Heart right ventricle (tissue), 16 donors: ENCODE measurements at regions not wholly inside any gene's neighbourhood (a gene's known extent, or its start where the extent isn't known, plus 50 kb on each side); places are given as distances from the start of the nearest gene placed in this dataset.
"Not testable (repeated sequence)": the region's sequence is repeated elsewhere in the genome, so short reads cannot be mapped to it uniquely, and the experiment has no call there.

Experiments
- ATAC-seq, 8 donors: fragments of 200-7000 bp; cut with Tn5 transposase; one replicate each; pipeline ENCODE4 v1.9.1; 2020; ENCODE audit warnings: mild to moderate bottlenecking in 8 of 8, moderate library complexity in 8 of 8, moderate number of reproducible peaks in 1 of 8
- DNase-seq, 2 donors: peaks; one replicate each; pipeline ENCODE4 v3.0.0-alpha.2; 2020
- H3K27ac ChIP-seq, 10 donors: fragments of 200-600 bp; sonication (generic) in 2 of 10; one replicate each; pipeline versions ENCODE4 v1.5.0 to v1.8.0; 2020 to 2022; ENCODE audit warnings: mild to moderate bottlenecking in 3 of 10
- H3K27me3 ChIP-seq, 7 donors: fragments of 200-600 bp; one replicate each; pipeline ENCODE4 v1.8.0; 2021 to 2022; ENCODE audit warnings: mild to moderate bottlenecking in 2 of 7
- H3K36me3 ChIP-seq, 9 donors: fragments of 200-600 bp; sonication (generic) in 1 of 9; one replicate each; pipeline versions ENCODE4 v1.5.0 to v1.8.0; 2020 to 2022; ENCODE audit warnings: mild to moderate bottlenecking in 2 of 9
- H3K4me1 ChIP-seq, 9 donors: fragments of 200-600 bp; sonication (generic) in 1 of 9; one replicate each; pipeline versions ENCODE4 v1.5.0 to v1.8.0; 2020 to 2022; ENCODE audit warnings: mild to moderate bottlenecking in 4 of 9
- H3K4me3 ChIP-seq, 10 donors: fragments of 200-600 bp; sonication (generic) in 2 of 10; one replicate each; pipeline versions ENCODE4 v1.5.0 to v1.8.0; 2020 to 2022; ENCODE audit warnings: mild to moderate bottlenecking in 7 of 10, moderate library complexity in 2 of 10
- H3K9me3 ChIP-seq, 11 donors: fragments of 200-600 bp in 10 of 11; sonication (generic) in 2 of 11; one replicate each; pipeline versions ENCODE4 v1.5.0 to v1.8.0; 2013 to 2022; ENCODE audit warnings: mild to moderate bottlenecking in 2 of 11, control low read depth in 1 of 11, moderate library complexity in 1 of 11
- WGBS, 2 donors: extraction: QIAGEN DNeasy Blood & Tissue Kit; methylation state at CpG; one replicate each; pipeline ENCODE4 v1.1.7; 2013; ENCODE audit warnings: inconsistent platforms in 1 of 2; 5-methylcytosine and 5-hydroxymethylcytosine counted together
- intact Hi-C, 10 donors: fragments of 100-400 bp; cut with DNase I; formaldehyde crosslinking; loops; one replicate each; pipeline versions ENCODE4 v1.11.1 to v1.14.2; 2022
- TF ChIP-seq, protein P1 (sequence below), 9 donors: fragments of 200-600 bp; sonication (generic) in 2 of 9; IDR thresholded peaks; one replicate each; pipeline versions ENCODE4 v1.5.0 to v1.8.0; 2021 to 2022; ENCODE audit warnings: antibody characterized with exemption in 9 of 9, mild to moderate bottlenecking in 5 of 9, moderate library complexity in 1 of 9
- donor health status: Arrhythmogenic right ventricular cardiomyopathy.
- donor health status: ischemic (EF 13 %, LVEDD 7.1; RV severe dilation, severe dysfunction).
- donor health status: healthy with polysubstance abuse.
- donor health status: DM: no; HTN: yes; CAD: no.
- donor health status: DM: no; HTN: no; CAD: no.
- donor health status: ischemic (EF 25% LVEDD 6.9; RV normal size, moderate dysfunction).
- donor health status: ischemic (EF 25% LVEDD 5.7; RV mildly dilated, moderate dysfunction).
- donor health status: healthy.
- donor health status: DM: yes; HTN: yes; CAD: no.
- donor health status: Ischemic cardiomyopathy.
- donor health status: ischemic (EF 35%, LVEDD 5.7; RV mildly dilated, moderate dysfunction).
- donor health status: nonischemic (EF 11% LVEDD 7.7; RV severe dilation, severe dysfunction).
- donor health status: DM: yes; HTN: yes; CAD: no.
- donor health status: PGD.
- donor health status: ischemic (EF 29% LVEDD 5.4; RV normal size, mild dysfunction).
- donor health status: nonischemic (EF 23%, LVEDD 6.1; RV moderate dilation, normal function).

DNA sequence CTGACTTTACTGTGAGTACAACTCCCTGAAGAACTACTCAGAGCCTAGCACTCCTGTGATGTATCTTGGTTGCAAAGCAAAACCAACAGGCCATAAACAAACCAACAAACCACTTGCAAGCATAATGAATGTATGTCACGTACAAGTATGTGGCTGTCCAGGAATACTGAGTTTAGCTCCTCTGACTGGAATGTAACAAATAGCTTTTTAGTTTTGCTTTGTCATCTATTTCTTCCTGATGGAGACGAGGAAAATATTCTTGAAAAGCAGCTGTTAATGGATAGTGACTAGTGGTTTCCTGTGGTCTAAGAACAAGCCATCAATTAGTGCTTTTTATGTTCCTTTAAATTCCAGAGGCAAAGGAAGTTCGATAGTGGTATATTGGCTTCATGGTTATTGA, 101.9 kb upstream of the LY86 start:
- no peak overlapping the region for H3K4me3 ChIP-seq
- WGBS, 2 donors = 62 to 69% methylated on average over 3 of the region's 3 CpGs
- H3K9me3 ChIP-seq = peaks cover 0 to 7% (median 0%) of the 10 kb centered on the region in 11 donors
- TF ChIP-seq, protein P1, sequence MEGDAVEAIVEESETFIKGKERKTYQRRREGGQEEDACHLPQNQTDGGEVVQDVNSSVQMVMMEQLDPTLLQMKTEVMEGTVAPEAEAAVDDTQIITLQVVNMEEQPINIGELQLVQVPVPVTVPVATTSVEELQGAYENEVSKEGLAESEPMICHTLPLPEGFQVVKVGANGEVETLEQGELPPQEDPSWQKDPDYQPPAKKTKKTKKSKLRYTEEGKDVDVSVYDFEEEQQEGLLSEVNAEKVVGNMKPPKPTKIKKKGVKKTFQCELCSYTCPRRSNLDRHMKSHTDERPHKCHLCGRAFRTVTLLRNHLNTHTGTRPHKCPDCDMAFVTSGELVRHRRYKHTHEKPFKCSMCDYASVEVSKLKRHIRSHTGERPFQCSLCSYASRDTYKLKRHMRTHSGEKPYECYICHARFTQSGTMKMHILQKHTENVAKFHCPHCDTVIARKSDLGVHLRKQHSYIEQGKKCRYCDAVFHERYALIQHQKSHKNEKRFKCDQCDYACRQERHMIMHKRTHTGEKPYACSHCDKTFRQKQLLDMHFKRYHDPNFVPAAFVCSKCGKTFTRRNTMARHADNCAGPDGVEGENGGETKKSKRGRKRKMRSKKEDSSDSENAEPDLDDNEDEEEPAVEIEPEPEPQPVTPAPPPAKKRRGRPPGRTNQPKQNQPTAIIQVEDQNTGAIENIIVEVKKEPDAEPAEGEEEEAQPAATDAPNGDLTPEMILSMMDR (IDR thresholded peaks at IDR 0.05) = no peak
- peaks cover 0 to 10% (median 0%) of the 10 kb centered on the region in 7 donors for H3K27me3 ChIP-seq
- no peak for ATAC-seq
- no peak overlapping the region for H3K27ac ChIP-seq
- intact Hi-C loops = loop anchor here in 1 of 10 donors (10.0 kb wide), 1 partner anchor 152 kb away; no protein-coding TSS in a partner anchor
- H3K36me3 ChIP-seq = no peaks in the 10 kb centered on the region
- H3K4me1 ChIP-seq = peaks cover 0 to 4% (median 0%) of the 10 kb centered on the region in 9 donors
- no peak for DNase-seq

DNA sequence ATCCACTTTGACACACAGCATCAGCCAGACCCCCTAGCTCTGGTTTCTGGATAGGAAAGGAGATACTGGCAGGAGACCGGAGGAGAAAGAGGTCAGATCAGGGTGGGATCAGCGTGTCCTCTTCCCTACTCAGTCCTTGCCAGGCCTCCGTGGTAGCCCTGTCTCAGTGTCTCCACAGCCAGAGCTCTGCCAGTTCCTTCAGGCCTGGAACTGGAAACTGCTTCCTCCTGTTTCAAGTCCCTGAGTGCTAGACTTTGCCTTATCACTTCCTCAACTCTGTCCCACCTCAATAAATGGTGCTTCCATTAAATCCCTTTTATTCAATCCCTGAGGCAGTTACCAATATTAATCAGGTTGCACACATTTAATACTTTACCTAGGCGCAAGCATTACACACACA, 96.8 kb upstream of the LY86 start:
- TF ChIP-seq, protein P1 (IDR thresholded peaks at IDR 0.05) = no peak
- Histone ChIP-seq H3K27me3 (no peaks in the 10 kb centered on the region), H3K9me3 (no peaks in the 10 kb centered on the region), H3K4me3 (no peak overlapping the region), H3K4me1 (peaks cover 0 to 9% (median 0%) of the 10 kb centered on the region in 9 donors), H3K27ac (no peak overlapping the region), H3K36me3 (no peaks in the 10 kb centered on the region)
- intact Hi-C loops = loop anchor here in 7 of 10 donors (2.0 to 10.0 kb wide), 5 partner anchors 157 to 437 kb away; no protein-coding TSS in a partner anchor
- ATAC-seq (peak in 2 of 8 donors; percentile 16 to 33), DNase-seq (no peak)
- WGBS, 2 donors = 78 to 82% methylated on average over 4 of the region's 4 CpGs

DNA sequence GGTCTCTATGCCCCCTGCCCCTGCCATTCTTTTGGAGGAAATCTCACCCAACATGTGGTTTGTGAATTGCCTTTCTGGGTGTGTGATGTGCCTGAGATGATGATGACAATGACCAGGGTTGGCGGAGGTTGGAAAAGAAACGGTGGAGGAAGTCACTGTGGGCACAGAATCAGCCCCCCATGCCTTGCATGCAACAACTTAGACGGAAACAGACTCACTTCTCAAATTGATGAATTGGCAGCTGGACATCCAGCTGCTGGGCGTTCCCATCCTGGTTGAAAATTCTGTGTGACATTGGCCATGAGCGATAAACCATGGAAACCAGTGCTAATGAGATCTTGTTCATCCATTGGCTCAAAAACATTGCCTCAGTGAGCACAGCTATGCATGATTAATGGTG, 95.8 kb upstream of the LY86 start:
- H3K4me1 ChIP-seq = peaks cover 0 to 9% (median 0%) of the 10 kb centered on the region in 9 donors
- WGBS, 2 donors = 88 to 89% methylated on average over 5 of the region's 5 CpGs
- no peaks in the 10 kb centered on the region for H3K27me3 ChIP-seq
- no peaks in the 10 kb centered on the region for H3K36me3 ChIP-seq
- H3K27ac ChIP-seq = no peak overlapping the region
- no peaks in the 10 kb centered on the region for H3K9me3 ChIP-seq
- TF ChIP-seq, protein P1 (IDR thresholded peaks at IDR 0.05) = no peak
- H3K4me3 ChIP-seq = no peak overlapping the region
- DNase-seq (no peak), ATAC-seq (peak in 3 of 8 donors; percentile 33 to 51 (median 39))
- intact Hi-C loops = loop anchor here in 7 of 10 donors (5.0 to 10.0 kb wide), 4 partner anchors 158 to 438 kb away; no protein-coding TSS in a partner anchor

DNA sequence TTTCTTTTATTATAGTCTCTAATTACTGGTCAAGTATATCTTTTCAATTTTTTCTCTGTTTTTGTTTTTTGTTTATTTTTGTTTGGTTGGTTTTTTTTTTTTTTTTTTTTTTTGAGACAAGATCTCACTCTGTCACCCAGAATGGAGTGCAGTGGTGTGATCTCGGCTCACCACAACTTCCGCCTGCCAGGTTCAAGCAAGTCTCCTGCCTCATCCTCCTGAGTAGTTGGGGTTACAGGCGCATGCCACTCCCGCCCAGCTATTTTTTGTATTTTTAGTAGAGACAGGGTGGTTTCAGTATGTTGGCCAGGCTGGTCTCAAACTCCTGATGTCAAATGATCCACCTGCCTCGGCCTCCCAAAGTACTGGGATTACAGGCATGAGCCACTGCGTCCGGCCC, 94.4 kb upstream of the LY86 start:
- H3K27me3 ChIP-seq, DNase-seq, ATAC-seq, H3K4me1 ChIP-seq, H3K27ac ChIP-seq, H3K4me3 ChIP-seq, H3K36me3 ChIP-seq, H3K9me3 ChIP-seq: not testable (repeated sequence)
- 91 to 93% methylated on average over 7 of the region's 7 CpGs for WGBS, 2 donors
- intact Hi-C loops = loop anchor here in 9 of 10 donors (2.0 to 10.0 kb wide), 5 partner anchors 159 to 439 kb away; no protein-coding TSS in a partner anchor

DNA sequence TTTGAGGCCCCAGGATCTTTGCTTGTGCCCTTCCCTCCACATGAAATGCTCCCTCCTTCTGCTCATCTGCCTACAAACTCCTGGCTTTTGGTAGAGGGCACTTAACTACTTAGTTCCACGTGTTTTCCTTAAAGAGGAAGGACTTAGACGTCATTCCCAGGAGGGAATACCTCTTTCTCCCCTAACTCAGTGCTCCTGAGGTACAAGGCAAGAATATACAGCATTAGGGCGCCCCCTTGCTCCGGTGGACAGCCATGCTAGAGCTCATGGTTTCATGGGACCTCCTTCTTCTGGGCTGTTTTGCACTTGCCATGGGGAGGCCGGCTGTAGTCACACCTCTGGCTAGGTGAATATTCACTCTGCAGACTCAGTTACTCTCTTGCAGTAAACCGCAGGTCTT, 93.8 kb upstream of the LY86 start:
- no peak overlapping the region for H3K4me3 ChIP-seq
- DNase-seq (peak; percentile 55 to 56), ATAC-seq (peak in 7 of 8 donors; percentile 54 to 79 (median 69))
- H3K36me3 ChIP-seq = no peaks in the 10 kb centered on the region
- H3K27ac ChIP-seq = no peak overlapping the region
- 20 to 26% methylated on average over 6 of the region's 6 CpGs for WGBS, 2 donors
- H3K4me1 ChIP-seq = peaks cover 0 to 9% (median 0%) of the 10 kb centered on the region in 9 donors
- TF ChIP-seq, protein P1 (IDR thresholded peaks at IDR 0.05) = peak; percentile 29 to 69 (median 64)
- no peaks in the 10 kb centered on the region for H3K27me3 ChIP-seq
- H3K9me3 ChIP-seq = no peaks in the 10 kb centered on the region
- intact Hi-C loops = loop anchor here (2.0 to 10.0 kb wide), 5 partner anchors 160 to 440 kb away; no protein-coding TSS in a partner anchor
